Left lung (tissue), 4 donors: ENCODE measurements at regions not wholly inside any gene's neighbourhood (a gene's known extent, or its start where the extent isn't known, plus 50 kb on each side); places are given as distances from the start of the nearest gene placed in this dataset.

Experiments
- ATAC-seq: fragments of 200-7000 bp; cut with Tn5 transposase; one replicate; pipeline ENCODE4 v1.9.1; 2020; ENCODE audit warnings: moderate library complexity
- DNase-seq, 4 donors: peaks; one replicate each; pipeline ENCODE4 v3.0.0-alpha.2; 2013 to 2020
- H3K27ac ChIP-seq, 2 donors: fragments of 200-600 bp; sonication (generic) in 1 of 2; one replicate each; pipeline versions ENCODE4 v1.5.0 to v1.8.0; 2020 to 2021
- H3K27me3 ChIP-seq, 2 donors: fragments of 200-600 bp; sonication (generic) in 1 of 2; one replicate each; pipeline versions ENCODE4 v1.5.0 to v1.8.0; 2020 to 2021
- H3K36me3 ChIP-seq, 2 donors: fragments of 200-600 bp; sonication (generic) in 1 of 2; one replicate each; pipeline versions ENCODE4 v1.5.0 to v1.8.0; 2020 to 2021
- H3K4me1 ChIP-seq, 2 donors: fragments of 200-600 bp; one replicate each; pipeline ENCODE4 v1.8.0; 2021
- H3K4me3 ChIP-seq, 2 donors: fragments of 200-600 bp; sonication (generic) in 1 of 2; one replicate each; pipeline versions ENCODE4 v1.5.0 to v1.8.0; 2020 to 2021; ENCODE audit warnings: mild to moderate bottlenecking in 1 of 2
- H3K9me3 ChIP-seq, 2 donors: fragments of 200-600 bp; sonication (generic) in 1 of 2; one replicate each; pipeline versions ENCODE4 v1.5.0 to v1.8.0; 2020 to 2021
- intact Hi-C, 2 donors: fragments of 100-400 bp; cut with DNase I; formaldehyde crosslinking; loops; one replicate each; pipeline versions ENCODE4 v1.11.2 to v1.14.2; 2022
- TF ChIP-seq, protein P1 (sequence below), 2 donors: fragments of 200-600 bp; sonication (generic) in 1 of 2; IDR thresholded peaks; one replicate each; pipeline versions ENCODE4 v1.5.0 to v1.8.0; 2021; ENCODE audit warnings: antibody characterized with exemption in 2 of 2
- donor health status: DM: no; HTN: yes; CAD: no.
- donor health status: DM: no; HTN: no; CAD: no.

- Histone ChIP-seq H3K27me3 (no peaks in the 10 kb centered on the region), H3K9me3 (no peaks in the 10 kb centered on the region), H3K36me3 (no peaks in the 10 kb centered on the region), H3K27ac (no peak overlapping the region), H3K4me1 (peaks cover 23 to 89% of the 10 kb centered on the region in 2 donors), H3K4me3 (no peak overlapping the region)
- DNase-seq (no peak), ATAC-seq (no peak)
- intact Hi-C loops, result no loop called here
- TF ChIP-seq, protein P1, sequence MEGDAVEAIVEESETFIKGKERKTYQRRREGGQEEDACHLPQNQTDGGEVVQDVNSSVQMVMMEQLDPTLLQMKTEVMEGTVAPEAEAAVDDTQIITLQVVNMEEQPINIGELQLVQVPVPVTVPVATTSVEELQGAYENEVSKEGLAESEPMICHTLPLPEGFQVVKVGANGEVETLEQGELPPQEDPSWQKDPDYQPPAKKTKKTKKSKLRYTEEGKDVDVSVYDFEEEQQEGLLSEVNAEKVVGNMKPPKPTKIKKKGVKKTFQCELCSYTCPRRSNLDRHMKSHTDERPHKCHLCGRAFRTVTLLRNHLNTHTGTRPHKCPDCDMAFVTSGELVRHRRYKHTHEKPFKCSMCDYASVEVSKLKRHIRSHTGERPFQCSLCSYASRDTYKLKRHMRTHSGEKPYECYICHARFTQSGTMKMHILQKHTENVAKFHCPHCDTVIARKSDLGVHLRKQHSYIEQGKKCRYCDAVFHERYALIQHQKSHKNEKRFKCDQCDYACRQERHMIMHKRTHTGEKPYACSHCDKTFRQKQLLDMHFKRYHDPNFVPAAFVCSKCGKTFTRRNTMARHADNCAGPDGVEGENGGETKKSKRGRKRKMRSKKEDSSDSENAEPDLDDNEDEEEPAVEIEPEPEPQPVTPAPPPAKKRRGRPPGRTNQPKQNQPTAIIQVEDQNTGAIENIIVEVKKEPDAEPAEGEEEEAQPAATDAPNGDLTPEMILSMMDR (IDR thresholded peaks at IDR 0.05), result no peak
These were observed 151.4 kb downstream of the CEBPB start for GRCh38 chr20:50341880-50342637.

DNA sequence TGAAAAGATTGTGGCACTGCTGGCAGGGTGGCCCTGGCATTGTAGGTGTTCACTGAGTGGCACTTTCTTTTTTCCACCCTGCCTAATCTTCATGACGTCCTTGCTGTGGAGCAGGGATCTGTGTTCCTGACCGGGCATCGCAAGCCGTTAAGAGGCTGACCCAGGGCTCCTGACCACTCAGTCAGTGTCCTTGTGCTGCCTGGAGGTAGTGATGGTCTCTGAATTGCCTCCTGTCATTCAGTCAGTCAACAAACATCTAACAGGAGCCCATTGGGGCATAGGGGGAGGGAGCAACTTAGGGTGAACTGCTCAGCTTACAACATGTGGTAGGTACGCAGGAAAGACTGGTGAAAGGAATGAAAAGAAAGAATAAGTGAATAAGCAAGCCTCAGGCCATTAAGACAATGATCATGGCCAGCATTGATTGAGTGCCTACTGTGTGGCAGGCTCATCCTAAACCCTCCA lies 152.0 kb downstream of the CEBPB start:
- intact Hi-C loops, result no loop called here
- H3K4me3 ChIP-seq, result no peak overlapping the region
- TF ChIP-seq, protein P1 (IDR thresholded peaks at IDR 0.05), result no peak
- H3K27me3 ChIP-seq, result no peaks in the 10 kb centered on the region
- ATAC-seq (no peak), DNase-seq (no peak)
- peaks cover 23 to 89% of the 10 kb centered on the region in 2 donors for H3K4me1 ChIP-seq
- no peaks in the 10 kb centered on the region for H3K9me3 ChIP-seq
- H3K27ac ChIP-seq, result peak overlapping the region in 1 of 2 donors; percentile 18
- H3K36me3 ChIP-seq, result no peaks in the 10 kb centered on the region

DNA sequence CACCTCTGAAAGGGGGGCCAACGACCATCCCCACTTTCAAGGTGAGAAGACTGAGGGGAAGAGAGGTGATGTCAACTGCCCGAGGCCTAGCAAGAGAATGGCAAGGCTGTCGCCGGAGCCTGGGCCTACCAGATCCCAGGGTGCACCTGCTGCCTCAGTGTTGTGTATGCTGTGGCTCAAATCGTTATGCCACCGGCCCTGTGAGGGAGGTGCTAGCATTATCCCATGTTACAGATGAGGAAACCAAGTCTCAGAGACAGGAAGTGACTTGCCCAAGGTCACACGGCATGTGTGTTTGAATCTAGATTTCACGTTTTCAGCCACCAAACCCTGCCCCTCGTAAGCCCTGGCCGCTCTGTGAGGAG lies 152.5 kb downstream of the CEBPB start:
- Histone ChIP-seq H3K9me3 (no peaks in the 10 kb centered on the region), H3K4me3 (no peak overlapping the region), H3K27ac (peak overlapping the region in 1 of 2 donors; percentile 18), H3K4me1 (peaks cover 23 to 88% of the 10 kb centered on the region in 2 donors), H3K36me3 (no peaks in the 10 kb centered on the region), H3K27me3 (no peaks in the 10 kb centered on the region)
- no peak for DNase-seq
- ATAC-seq, result no peak
- TF ChIP-seq, protein P1 (IDR thresholded peaks at IDR 0.05), result no peak
- intact Hi-C loops, result no loop called here

DNA sequence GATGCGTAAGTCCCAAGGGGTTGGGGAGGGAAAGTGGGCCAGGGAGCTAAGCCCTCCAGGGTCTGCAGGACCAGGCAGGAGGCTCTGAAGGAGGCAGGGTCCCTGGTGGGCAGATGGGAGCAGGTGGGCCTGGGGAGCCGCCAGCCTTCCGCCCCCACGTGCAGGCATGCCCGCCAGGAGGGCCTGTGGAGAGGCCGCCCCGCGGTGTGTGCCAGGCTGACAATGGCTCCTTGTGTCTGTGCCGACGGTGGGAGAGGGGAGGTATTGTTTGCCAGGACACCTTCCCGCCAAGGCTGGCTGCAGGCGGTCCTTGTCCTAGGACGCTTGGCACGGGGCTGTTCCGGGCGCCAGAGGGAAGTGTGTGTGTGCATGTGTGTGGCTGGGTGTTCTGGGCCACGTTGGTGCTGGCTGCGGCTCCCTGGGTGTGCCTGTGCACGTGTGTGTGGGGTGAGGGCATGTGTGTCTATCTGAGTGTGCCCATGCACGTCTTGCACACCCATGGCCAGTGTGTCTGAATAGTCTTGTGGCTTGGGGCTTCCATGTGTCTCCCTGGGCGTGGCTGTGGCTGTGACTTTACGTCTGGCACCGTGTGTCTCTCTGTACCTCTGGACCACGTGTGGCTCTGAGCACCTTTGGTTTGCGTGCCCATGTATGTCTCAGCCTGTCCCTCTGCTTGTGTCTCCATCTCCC lies 153.0 kb downstream of the CEBPB start:
- Histone ChIP-seq H3K4me1 (peaks cover 23 to 87% of the 10 kb centered on the region in 2 donors), H3K9me3 (no peaks in the 10 kb centered on the region), H3K36me3 (no peaks in the 10 kb centered on the region), H3K4me3 (no peak overlapping the region), H3K27ac (peak overlapping the region in 1 of 2 donors; percentile 13), H3K27me3 (no peaks in the 10 kb centered on the region)
- TF ChIP-seq, protein P1 (IDR thresholded peaks at IDR 0.05), result no peak
- DNase-seq (peak in 1 of 4 donors; percentile 76), ATAC-seq (no peak)
- intact Hi-C loops, result no loop called here
